HG03280 (cell line): ENCODE measurements at regions not wholly inside any gene's neighbourhood (a gene's known extent, or its start where the extent isn't known, plus 50 kb on each side); places are given as distances from the start of the nearest gene placed in this dataset.

Source experiments
- ATAC-seq: cut with Tn5 transposase; IDR thresholded peaks from one replicate; pipeline ENCODE4 v1.9.1; 2021; ENCODE audit warnings: mild to moderate bottlenecking, moderate library complexity; ENCODE audit not compliant: unreplicated experiment

DNA sequence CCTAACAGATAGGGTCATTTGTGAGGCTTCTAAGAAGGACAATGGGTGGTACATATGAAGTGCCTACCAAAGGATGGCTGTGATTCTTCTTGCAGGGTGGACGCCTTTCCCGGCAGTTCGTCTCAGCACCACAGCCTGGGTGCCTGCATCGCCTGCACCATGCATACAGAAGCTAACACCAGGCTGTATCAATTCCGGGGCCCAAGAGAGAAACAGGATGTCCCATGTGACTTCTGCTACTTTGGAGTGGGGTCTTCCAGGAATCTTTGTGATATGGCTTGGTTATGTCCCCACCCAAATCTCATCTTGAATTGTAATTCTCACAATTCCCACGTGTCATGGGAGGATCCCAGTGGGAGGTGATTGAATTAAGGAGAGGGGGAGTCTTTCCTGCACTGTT is 251.6 kb upstream of the TNRC6C start:
- ATAC-seq = no peak

DNA sequence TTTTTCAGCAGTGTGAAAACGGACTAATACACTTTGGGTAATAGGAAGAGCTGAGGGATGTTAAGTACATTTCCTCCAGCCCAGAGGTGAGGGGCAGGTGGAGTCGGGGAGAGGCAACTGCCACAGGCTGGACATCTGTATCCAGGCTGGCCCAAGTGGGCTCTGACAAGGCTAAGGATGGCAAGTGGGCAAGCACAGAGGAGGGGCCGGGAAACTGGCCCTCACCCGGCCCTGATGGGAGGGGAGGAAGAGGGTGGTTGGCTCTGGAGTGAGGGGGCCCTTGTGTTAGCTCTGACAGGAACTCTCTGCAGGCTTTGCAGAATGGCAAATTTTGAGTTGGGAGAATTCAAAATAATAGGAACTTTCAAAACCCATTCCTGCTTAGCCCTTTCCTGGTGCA is 251.0 kb upstream of the TNRC6C start:
- no peak for ATAC-seq

- no peak for ATAC-seq
Measured at GRCh38 chr17:77708049-77708448, 250.5 kb upstream of the TNRC6C start.

DNA sequence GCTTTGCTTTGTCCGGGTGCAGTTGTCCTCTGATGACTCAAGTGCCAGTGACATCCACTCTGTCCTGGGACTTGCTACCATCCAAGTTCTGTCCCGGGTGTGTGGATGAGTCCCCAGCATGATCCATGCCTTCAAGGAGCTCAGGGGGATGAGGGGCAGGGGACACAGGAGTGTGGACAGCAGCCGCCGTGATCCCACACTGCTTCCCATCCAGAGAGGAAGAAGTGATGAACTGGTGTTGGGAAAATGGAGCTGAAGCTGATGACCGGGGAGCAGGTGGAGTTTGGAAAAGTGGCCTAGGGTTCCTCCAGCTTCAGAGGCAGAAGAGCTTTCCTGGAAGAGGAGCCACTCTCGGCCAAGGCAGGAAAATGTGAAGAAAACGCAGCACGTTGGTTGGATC is 249.6 kb upstream of the TNRC6C start:
- no peak for ATAC-seq

- no peak for ATAC-seq
Measured at GRCh38 chr17:77709594-77709993, 248.9 kb upstream of the TNRC6C start.

DNA sequence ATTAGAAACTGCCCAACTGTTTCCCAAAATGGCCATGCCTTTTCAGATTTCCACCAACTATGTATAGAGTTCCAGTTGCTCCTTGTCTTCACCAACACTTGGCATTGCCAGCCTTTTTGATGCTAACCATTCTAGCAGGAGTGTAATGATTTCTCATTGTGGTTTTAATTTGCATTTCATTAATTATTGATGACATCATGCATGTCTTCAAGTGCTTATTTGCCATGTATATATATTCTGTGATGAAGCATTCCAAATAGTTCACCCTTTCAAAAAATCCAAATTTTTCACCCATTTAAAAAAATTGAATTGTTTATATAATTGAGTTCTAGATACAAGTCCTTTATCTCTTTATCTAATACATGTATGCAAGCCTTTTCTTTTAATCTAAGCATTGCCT is 245.9 kb upstream of the TNRC6C start:
- no peak for ATAC-seq

DNA sequence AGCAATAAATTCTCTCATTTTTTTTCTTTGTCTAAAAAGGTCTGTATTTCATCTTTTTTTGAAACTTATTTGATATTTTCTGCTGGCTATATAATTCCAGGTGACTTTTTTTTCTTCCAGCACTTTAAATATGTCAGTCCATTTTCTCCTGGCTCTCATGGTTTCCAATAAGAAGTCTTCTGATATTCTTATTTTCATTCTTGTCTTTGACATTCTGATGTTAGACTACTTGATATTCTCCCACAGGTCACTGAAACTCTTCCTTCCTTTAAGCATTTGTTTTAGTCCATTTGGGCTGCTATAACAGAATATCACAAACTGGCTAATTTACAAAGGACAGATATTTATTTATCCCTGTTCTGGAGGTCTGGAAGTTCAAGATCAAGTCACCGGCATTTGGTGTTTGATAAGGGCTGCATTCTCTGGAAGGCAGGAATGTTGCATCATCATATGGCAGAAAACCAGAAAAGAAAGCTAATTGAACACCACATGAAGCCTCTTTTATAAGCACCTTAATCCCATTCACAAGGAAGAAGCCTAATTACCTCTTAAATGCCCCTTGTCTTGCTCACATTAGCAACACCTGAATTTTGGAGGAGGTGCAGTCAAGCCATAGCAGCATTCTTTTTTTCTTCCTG is 242.1 kb upstream of the TNRC6C start:
- no peak for ATAC-seq

GRCh38 chr17:77717941-77718668 is 240.4 kb upstream of the TNRC6C start:
- no peak for ATAC-seq

- ATAC-seq = no peak
Measured at GRCh38 chr17:77718669-77718961, 239.9 kb upstream of the TNRC6C start.

DNA sequence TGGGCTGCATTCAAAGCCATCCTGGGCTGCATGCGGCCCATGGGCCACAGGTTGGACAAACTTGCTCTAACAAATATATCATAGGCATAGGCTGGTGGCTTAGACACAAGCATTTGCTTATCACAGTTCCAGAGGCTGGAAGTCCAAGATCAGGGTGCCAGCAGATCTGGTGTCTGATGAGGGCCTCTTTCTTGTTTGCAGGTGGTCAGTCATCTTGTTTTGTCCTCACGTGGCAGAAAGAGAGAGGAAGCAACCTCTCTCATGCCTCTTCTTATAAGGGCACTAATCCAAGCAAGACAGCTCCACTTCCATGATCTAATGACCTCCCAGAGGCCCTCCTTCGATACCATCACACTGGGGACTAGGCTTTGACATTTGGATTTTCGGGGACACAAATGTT is 238.7 kb upstream of the TNRC6C start:
- no peak for ATAC-seq

- no peak for ATAC-seq
Measured at GRCh38 chr17:77720946-77721845, 237.3 kb upstream of the TNRC6C start.

- ATAC-seq = no peak
Measured at GRCh38 chr17:77721846-77722160, 236.7 kb upstream of the TNRC6C start.

- ATAC-seq = no peak
Measured at GRCh38 chr17:77722366-77722765, 236.1 kb upstream of the TNRC6C start.

DNA sequence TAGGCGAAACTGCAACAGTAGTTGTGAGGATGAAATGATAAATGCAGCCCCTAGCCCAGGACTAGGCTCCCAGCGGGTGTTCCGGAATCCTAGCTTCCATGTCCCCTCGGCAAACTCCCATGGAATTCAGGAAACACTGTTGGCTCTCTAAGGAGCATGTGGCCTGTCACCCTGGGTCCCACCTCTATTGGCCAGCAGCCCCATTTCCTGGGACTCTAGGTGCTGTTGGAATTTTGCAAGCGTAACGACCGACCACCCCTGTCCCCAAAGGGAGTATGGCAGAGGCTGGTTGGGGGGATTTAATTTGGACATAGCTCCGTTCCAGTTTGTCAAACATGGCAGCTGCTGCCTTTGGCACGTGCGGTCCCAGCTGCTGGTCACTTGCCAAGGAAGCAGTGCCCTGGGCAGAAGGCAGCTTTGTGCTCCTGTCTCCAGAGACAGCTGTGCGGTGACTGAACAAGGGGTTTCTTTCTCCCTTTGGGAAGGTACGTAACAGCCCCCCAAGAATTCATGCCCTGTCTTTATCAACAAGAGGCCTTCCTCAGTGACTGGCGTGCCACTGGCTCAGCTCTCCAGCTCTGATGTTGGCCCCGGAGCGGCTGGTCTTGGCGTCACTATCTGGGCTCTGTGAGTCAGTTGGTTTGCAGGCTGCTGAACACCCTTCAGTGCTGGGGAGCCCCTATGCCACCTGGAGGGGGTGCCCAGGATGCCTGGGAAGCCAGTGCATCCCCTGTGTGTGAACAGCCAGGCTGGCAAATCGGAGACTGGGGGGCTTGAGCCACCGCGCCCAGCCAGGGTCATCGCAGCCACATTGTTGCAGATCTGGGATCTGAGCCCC is 235.2 kb upstream of the TNRC6C start:
- ATAC-seq = no peak

DNA sequence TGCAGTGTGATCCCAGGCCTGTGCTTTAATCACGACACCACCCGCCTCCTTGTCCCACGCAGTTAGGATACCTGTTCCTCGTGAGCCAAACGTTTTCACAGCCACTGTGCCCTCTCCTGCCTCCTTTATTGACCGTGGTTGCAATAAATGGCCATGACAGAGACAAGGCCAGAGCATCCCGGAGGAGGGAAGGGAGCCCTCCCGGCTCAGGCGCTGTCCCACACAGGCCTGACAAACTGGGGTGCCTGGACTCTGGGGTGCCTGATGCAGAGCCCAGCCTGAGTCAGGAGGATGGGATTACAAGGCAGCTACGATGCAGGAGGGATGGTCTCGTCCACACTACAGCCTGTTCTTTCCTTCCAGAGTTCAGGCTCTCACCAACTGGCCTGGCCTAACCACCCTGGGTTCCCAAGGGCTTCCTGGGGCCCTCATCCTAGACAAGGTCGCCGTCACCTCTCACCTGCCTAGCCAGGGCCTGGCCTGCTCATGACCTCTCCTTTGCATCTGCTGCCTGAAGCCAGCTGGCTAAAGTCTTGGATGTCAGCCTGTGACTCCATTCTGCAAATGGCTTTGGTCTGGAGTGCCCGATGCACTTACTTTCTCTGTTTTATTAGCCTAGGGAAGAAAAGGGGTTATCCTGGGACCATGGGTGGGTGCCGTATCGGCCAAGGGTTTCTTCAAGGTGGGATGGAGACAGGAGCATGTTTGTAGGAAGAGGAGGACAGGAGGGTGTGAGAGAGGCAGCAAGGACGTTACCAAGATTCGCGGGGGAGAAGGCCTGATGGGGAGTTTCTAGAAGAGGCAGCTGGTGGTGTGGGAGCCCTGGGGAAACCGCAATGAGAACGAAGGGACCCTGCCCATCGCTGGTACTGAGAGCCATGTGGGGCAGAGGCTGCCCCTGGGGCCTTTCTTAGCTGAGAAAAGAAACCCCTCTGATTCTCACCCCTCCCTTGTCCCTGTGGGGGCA is 234.3 kb upstream of the TNRC6C start:
- ATAC-seq = no peak

DNA sequence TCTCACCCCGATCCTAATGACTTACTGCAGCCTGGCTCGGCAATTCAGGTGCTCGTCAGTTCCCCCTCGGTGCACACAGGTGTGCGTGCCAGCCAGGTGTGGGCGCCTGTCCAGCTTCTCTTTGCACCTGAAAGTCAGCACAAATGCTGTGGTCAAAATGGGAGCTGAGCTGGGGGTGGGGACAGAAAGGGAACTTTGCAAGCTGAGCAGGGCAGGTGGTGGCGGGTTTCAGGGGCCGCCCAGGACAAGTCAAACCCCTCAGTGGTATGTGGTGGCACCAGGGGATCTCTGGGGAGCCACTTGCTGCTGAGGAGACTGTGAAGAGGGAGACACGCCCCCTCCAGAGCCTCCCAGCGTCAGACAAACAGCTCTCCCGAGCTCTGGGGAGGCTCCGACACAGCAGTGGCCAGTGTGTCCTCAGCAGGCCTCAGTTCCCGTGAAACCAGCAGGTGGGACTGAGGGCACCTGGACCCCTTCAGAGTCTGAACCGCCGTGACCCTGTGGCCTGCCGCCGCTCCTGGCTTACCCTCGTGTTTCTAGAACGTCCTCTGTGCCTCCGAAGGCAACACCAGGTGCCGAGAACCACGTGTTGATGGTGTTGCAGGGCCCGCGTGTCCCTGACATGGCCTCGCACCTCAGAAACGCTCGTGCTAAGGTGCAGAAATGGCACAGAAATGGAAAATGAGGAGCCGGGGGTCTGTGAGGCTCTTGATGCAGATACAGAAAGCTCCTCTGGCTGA is 233.5 kb upstream of the TNRC6C start:
- no peak for ATAC-seq

DNA sequence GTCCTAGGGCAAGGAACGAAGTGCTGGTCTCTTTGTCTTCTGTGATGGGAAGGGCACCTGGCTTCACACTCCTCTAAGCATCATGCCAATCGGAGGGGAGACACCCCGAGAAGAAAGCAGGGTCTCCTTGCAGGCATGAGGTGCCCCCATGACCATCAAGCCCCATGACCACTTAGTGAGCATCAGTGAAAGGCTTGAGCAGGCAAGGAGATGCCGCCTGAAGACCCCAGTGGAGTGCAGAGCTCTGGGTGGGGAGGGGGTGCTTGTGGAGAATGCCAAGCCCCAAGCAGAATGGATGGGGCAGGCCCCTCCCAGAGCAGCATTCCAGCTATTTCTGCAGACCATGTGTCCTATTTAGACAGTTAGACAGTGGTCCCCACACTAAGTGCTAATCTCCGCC is 232.7 kb upstream of the TNRC6C start:
- no peak for ATAC-seq

GRCh38 chr17:77726549-77727006 is 231.9 kb upstream of the TNRC6C start:
- ATAC-seq = no peak

GRCh38 chr17:77727037-77727615 is 231.4 kb upstream of the TNRC6C start:
- no peak for ATAC-seq
